ENCODE measurements at regions not wholly inside any gene's neighbourhood (a gene's known extent, or its start where the extent isn't known, plus 50 kb on each side); places are given as distances from the start of the nearest gene placed in this dataset.

DNA sequence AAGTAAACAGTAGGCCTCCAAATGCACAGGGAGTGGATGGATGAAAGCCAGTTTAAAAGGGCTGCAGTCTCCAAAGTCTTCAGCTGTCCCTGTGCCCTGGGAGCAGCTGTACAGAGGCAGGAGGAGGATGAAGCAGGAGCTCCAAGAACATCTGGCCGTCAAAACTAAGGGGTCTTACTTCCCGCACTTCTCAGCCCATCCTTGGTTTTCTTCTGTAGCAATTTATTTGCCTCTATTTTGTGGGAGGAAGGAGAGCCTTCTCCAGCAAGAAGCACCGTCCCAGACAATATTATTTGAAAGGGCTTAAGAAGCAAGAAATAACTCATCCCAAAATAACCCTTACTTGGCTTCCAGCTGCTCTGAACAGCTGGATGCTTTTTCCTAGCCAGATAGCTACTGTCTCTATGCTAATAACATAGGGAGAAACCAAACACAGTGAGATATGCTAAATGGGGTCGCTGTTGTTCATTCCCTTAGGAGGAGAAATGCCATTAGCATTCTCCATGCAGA is 133.2 kb downstream of the SPATA19 start:
- TF ChIP-seq POLR2A (IDR thresholded peaks at IDR 0.05; ENCODE audit: low read depth, low read length): no peak
- TF ChIP-seq POLR2AphosphoS5 (IDR thresholded peaks at IDR 0.05; ENCODE audit: low read depth, low read length): no peak
- no peak for TF ChIP-seq TAF1 (IDR thresholded peaks at IDR 0.05; ENCODE audit: borderline replicate concordance, low read depth, low read length)
